CD4-positive, alpha-beta T cell (primary cell): ENCODE measurements at regions not wholly inside any gene's neighbourhood (a gene's known extent, or its start where the extent isn't known, plus 50 kb on each side); places are given as distances from the start of the nearest gene placed in this dataset.

Experiments used
- ATAC-seq: fragments of 200-7000 bp; cut with Tn5 transposase; one replicate; pipeline ENCODE4 v1.10.0; 2022; ENCODE audit warnings: mild to moderate bottlenecking; ENCODE audit not compliant: poor library complexity
- CTCF ChIA-PET: fragments of 350-600 bp; sonication (Branson Sonifier 250); formaldehyde crosslinking; loops from one replicate; lab custom pipeline; 2021; ENCODE audit warnings: antibody characterized with exemption, inconsistent platforms; lab: Charles Lee
- POLR2A ChIA-PET: fragments of 350-600 bp; sonication (Branson Sonifier 250); formaldehyde crosslinking; loops from one replicate; lab custom pipeline; 2021; ENCODE audit warnings: antibody characterized with exemption, inconsistent platforms; lab: Charles Lee
- DNase-seq, 14 experiments: peaks; one replicate each; pipeline ENCODE4 v3.0.0-alpha.2; 2013 to 2020; ENCODE audit warnings: mixed read lengths in 2 of 14
- H3K27ac ChIP-seq, 2 donors: one replicate each; pipeline versions ENCODE4 v1.5.1 to v1.7.0; 2013; ENCODE audit warnings: low read length in 2 of 2, low read depth in 1 of 2, mild to moderate bottlenecking in 1 of 2
- H3K27me3 ChIP-seq, 2 experiments: 1 replicate in 1 of 2; 2 replicates in 1 of 2; pipeline versions ENCODE4 v1.6.1 to v1.7.0; 2013; ENCODE audit warnings: low read length in 2 of 2, control low read depth in 1 of 2, mild to moderate bottlenecking in 1 of 2, moderate library complexity in 1 of 2; ENCODE audit not compliant: insufficient read depth in 2 of 2, control insufficient read depth in 1 of 2
- H3K36me3 ChIP-seq: one replicate; pipeline ENCODE4 v1.6.1; 2013; ENCODE audit warnings: low read length, control low read depth; ENCODE audit not compliant: insufficient read depth
- H3K4me1 ChIP-seq: one replicate; pipeline ENCODE4 v1.6.1; 2013; ENCODE audit warnings: low read length, control low read depth; ENCODE audit not compliant: insufficient read depth
- H3K4me3 ChIP-seq: one replicate; pipeline ENCODE4 v1.5.1; 2013; ENCODE audit warnings: mild to moderate bottlenecking, low read length, moderate library complexity
- H3K9me3 ChIP-seq, 2 experiments: 1 replicate in 1 of 2; 2 replicates in 1 of 2; pipeline versions ENCODE4 v1.6.1 to v1.7.0; 2013; ENCODE audit warnings: low read length in 2 of 2, mild to moderate bottlenecking in 2 of 2, control low read depth in 1 of 2, moderate library complexity in 1 of 2; ENCODE audit not compliant: control insufficient read depth in 1 of 2, insufficient read depth in 1 of 2
- H3K27ac Mint-ChIP-seq: one replicate; pipeline ENCODE4 v1.8.0; 2020; ENCODE audit warnings: mixed read lengths
- H3K27me3 Mint-ChIP-seq: one replicate; pipeline ENCODE4 v1.8.0; 2021; ENCODE audit warnings: mixed read lengths
- H3K36me3 Mint-ChIP-seq: one replicate; pipeline ENCODE4 v1.8.0; 2021; ENCODE audit warnings: low read depth, mixed read lengths
- H3K4me1 Mint-ChIP-seq: one replicate; pipeline ENCODE4 v1.8.0; 2021; ENCODE audit warnings: low read depth, mixed read lengths
- H3K4me3 Mint-ChIP-seq: one replicate; pipeline ENCODE4 v1.8.0; 2020; ENCODE audit warnings: mild to moderate bottlenecking, mixed read lengths
- H3K9me3 Mint-ChIP-seq: one replicate; pipeline ENCODE4 v1.8.0; 2020; ENCODE audit warnings: mixed read lengths
- intact Hi-C, 2 experiments: fragments of 100-400 bp; cut with DNase I in 1 of 2; cut with micrococcal nuclease in 1 of 2; formaldehyde crosslinking; loops; one replicate each; pipeline versions ENCODE4 v1.15.1 to v1.9.0; 2023 to 2025; cut with DNase I, micrococcal nuclease
- TF ChIP-seq, protein P1 (sequence below): fragments of 200-600 bp; IDR thresholded peaks from one replicate; pipeline ENCODE4 v1.8.0; 2022; ENCODE audit warnings: antibody characterized with exemption, mild to moderate bottlenecking

DNA sequence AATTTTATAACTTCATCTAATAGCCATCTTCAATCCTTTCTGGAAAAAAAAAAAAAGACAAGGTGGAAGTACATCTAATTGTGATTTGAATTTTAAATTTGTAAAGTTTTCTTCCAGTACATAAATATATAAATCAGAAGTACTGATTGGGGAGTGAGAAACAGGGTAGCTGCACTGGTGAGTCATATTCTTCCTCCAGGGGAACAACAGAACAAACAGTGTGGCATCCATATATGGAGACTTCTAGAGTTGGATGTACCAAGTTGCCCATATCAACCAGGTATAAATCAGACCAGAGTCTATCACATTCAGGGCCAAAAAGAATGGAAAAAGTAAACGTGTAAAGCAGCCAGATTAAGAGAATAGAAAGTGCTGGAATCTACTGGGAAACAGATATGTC is 66.0 kb upstream of the NRIP1 start:
- ATAC-seq, result no peak
- no peaks in the 10 kb centered on the region for H3K4me1 ChIP-seq
- intact Hi-C loops, result no loop called here
- no peaks in the 10 kb centered on the region for H3K27me3 ChIP-seq
- Mint-ChIP-seq H3K36me3 (no peaks in the 10 kb centered on the region), H3K27me3 (no peaks in the 10 kb centered on the region), H3K4me1 (no peaks in the 10 kb centered on the region), H3K27ac (no peak overlapping the region), H3K9me3 (no peaks in the 10 kb centered on the region), H3K4me3 (no peak overlapping the region)
- no peaks in the 10 kb centered on the region for H3K9me3 ChIP-seq
- DNase-seq, result no peak
- no peaks in the 10 kb centered on the region for H3K36me3 ChIP-seq
- H3K4me3 ChIP-seq, result no peak overlapping the region
- H3K27ac ChIP-seq, result no peak overlapping the region
- ChIA-PET POLR2A (no interaction called here), CTCF (no interaction called here)
- TF ChIP-seq, protein P1, sequence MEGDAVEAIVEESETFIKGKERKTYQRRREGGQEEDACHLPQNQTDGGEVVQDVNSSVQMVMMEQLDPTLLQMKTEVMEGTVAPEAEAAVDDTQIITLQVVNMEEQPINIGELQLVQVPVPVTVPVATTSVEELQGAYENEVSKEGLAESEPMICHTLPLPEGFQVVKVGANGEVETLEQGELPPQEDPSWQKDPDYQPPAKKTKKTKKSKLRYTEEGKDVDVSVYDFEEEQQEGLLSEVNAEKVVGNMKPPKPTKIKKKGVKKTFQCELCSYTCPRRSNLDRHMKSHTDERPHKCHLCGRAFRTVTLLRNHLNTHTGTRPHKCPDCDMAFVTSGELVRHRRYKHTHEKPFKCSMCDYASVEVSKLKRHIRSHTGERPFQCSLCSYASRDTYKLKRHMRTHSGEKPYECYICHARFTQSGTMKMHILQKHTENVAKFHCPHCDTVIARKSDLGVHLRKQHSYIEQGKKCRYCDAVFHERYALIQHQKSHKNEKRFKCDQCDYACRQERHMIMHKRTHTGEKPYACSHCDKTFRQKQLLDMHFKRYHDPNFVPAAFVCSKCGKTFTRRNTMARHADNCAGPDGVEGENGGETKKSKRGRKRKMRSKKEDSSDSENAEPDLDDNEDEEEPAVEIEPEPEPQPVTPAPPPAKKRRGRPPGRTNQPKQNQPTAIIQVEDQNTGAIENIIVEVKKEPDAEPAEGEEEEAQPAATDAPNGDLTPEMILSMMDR, result no peak

DNA sequence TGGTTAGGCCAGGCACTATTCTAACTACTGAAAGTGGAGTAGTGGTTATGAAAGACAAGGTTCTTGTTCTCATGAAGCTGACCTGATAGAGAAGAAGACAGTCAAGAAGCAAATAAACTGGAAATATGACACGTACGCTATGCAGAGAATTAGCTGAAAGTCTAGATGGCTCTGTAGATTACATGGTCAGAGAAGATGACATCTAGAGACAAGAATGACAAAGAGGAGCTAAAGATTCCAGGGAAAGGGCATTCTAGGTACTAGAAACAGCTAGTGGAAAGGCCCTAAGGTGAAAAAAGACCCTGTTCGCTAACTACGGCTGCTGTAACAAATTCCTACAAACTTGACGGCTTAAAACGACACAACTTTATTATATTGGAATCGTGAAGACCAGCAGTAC is 68.0 kb upstream of the NRIP1 start:
- Mint-ChIP-seq H3K4me1 (no peaks in the 10 kb centered on the region), H3K27ac (no peak overlapping the region), H3K4me3 (no peak overlapping the region), H3K36me3 (no peaks in the 10 kb centered on the region), H3K27me3 (no peaks in the 10 kb centered on the region), H3K9me3 (no peaks in the 10 kb centered on the region)
- Histone ChIP-seq H3K4me1 (no peaks in the 10 kb centered on the region), H3K27ac (no peak overlapping the region), H3K36me3 (no peaks in the 10 kb centered on the region), H3K9me3 (no peaks in the 10 kb centered on the region), H3K4me3 (no peak overlapping the region), H3K27me3 (no peaks in the 10 kb centered on the region)
- CTCF ChIA-PET, result no interaction called here
- TF ChIP-seq, protein P1, result no peak
- intact Hi-C loops, result no loop called here
- POLR2A ChIA-PET, result no interaction called here
- ATAC-seq (no peak), DNase-seq (no peak)

DNA sequence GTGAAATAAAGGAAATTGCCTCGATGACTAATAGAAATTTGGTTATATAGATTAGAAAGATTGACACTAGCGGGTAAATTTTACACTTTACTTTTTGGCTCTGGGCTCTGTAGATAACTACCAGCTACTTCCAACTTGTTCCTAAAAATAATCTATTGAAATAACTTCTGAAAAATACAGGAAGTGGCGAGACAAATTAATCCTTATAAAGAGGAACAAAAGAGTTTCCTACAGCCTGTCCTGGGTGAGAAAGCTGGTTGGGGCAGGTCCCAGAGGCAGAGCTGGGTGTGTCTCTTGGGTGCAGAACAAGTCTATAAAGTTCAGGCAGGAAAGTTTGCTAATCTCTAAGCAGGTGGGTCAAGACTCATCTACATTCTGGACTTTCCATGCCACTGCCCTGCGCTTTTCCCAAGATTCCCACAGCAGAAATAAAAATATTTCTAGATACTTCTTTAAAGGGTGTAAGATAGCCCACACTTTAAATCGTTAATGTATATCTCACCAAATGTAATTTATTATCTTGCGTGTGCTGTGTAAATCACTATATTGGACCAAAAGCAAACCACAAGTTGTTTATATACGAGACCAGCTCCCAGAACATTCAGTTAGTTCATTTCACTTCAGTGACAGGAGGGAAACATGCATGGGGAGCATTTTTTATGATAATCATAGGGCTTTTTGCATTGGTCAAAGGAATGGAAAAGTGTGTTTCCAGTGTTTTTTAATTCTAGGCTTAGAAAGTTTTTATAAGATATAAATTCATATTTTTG is 70.1 kb upstream of the NRIP1 start:
- TF ChIP-seq, protein P1, result no peak
- ChIA-PET CTCF (no interaction called here), POLR2A (no interaction called here)
- H3K9me3 Mint-ChIP-seq, result no peaks in the 10 kb centered on the region
- peaks cover 10% of the 10 kb centered on the region for H3K27me3 Mint-ChIP-seq
- Histone ChIP-seq H3K27ac (no peak overlapping the region), H3K9me3 (no peaks in the 10 kb centered on the region), H3K27me3 (peaks cover 0 to 9% of the 10 kb centered on the region in 2 experiments), H3K4me1 (no peaks in the 10 kb centered on the region), H3K36me3 (no peaks in the 10 kb centered on the region), H3K4me3 (no peak overlapping the region)
- no peak overlapping the region for H3K4me3 Mint-ChIP-seq
- H3K36me3 Mint-ChIP-seq, result no peaks in the 10 kb centered on the region
- ATAC-seq (no peak), DNase-seq (peak in 3 of 14 experiments; percentile 3 to 15 (median 9))
- no peaks in the 10 kb centered on the region for H3K4me1 Mint-ChIP-seq
- H3K27ac Mint-ChIP-seq, result no peak overlapping the region
- intact Hi-C loops, result no loop called here
